HUES6 (cell line): ENCODE measurements at regions not wholly inside any gene's neighbourhood (a gene's known extent, or its start where the extent isn't known, plus 50 kb on each side); places are given as distances from the start of the nearest gene placed in this dataset.

Experiments used
- H3K27ac ChIP-seq: 2 replicates; pipeline ENCODE4 v1.7.0; 2013; ENCODE audit warnings: low read depth, mild to moderate bottlenecking, low read length, inconsistent platforms
- H3K27me3 ChIP-seq: 2 replicates; pipeline ENCODE4 v1.6.1; 2013; ENCODE audit warnings: low read length; ENCODE audit not compliant: control insufficient read depth, insufficient read depth
- H3K36me3 ChIP-seq: 2 replicates; pipeline ENCODE4 v1.6.1; 2013; ENCODE audit warnings: low read length; ENCODE audit not compliant: control insufficient read depth, insufficient read depth
- H3K4me1 ChIP-seq: 2 replicates; pipeline ENCODE4 v1.6.1; 2013; ENCODE audit warnings: low read length; ENCODE audit not compliant: control insufficient read depth, insufficient read depth
- H3K4me3 ChIP-seq: 2 replicates; pipeline ENCODE4 v1.5.1; 2013; ENCODE audit warnings: low read depth, low read length
- H3K9ac ChIP-seq: one replicate; pipeline ENCODE4 v1.6.1; 2013; ENCODE audit warnings: mild to moderate bottlenecking, low read length
- H3K9me3 ChIP-seq: 2 replicates; pipeline ENCODE4 v1.6.1; 2013; ENCODE audit warnings: low read depth, low read length; ENCODE audit not compliant: control insufficient read depth, insufficient read depth

DNA sequence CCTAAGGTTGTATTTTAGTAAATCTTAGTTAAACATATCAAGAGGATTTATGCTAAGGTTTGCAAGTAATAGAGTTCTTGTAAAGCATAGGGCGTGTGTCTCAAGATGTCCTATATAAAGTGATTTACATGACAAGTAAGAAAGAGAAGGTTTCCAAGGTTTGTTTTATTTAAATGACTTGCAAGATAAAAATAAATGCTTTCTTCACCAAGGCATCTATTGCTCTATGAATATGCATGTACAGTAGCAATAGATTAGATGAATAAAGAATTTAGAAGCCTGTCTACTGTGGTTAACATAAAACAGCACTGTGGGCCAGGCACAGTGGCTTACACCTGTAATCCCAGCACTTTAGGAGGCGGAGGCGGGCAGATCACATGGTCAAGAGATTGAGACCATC lies 466.4 kb upstream of the IL12A start:
- no peaks in the 10 kb centered on the region for H3K27me3 ChIP-seq
- H3K36me3 ChIP-seq = no peaks in the 10 kb centered on the region
- H3K9me3 ChIP-seq = no peaks in the 10 kb centered on the region
- no peak overlapping the region for H3K4me3 ChIP-seq
- no peak overlapping the region for H3K27ac ChIP-seq
- no peak overlapping the region for H3K9ac ChIP-seq
- no peaks in the 10 kb centered on the region for H3K4me1 ChIP-seq

DNA sequence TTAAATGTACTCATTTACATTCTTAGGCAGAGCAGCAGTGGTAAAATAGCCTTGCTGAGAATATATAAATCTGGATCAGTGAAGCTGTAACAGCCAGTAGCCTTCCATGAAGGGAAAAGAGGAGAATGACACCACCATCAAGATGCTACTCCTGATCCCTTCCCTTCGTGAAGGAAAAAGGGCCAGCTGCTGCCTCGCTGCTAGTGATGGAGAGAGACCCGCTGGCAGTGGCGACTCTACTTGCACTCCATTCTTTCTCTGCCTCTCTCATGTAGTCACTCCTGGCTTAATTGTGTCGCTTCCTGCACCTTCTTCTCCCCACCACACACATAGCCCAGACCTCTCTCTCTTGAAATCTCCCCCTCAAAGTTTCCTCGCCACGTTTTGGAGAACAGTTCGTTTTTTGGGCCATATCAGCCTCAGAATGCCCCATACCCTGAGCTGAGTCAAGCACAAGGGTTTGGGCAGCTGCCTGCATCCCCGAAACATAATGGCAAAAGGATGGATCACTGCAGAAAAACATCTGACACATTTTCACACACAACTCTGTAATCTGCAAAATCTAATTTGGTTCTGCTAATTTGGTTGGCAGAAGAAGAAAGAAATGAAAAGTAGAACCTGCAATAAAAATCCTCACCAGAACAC lies 460.3 kb upstream of the IL12A start:
- H3K36me3 ChIP-seq = no peaks in the 10 kb centered on the region
- H3K27ac ChIP-seq = no peak overlapping the region
- no peaks in the 10 kb centered on the region for H3K4me1 ChIP-seq
- H3K4me3 ChIP-seq = no peak overlapping the region
- no peak overlapping the region for H3K9ac ChIP-seq
- H3K27me3 ChIP-seq = no peaks in the 10 kb centered on the region
- no peaks in the 10 kb centered on the region for H3K9me3 ChIP-seq

DNA sequence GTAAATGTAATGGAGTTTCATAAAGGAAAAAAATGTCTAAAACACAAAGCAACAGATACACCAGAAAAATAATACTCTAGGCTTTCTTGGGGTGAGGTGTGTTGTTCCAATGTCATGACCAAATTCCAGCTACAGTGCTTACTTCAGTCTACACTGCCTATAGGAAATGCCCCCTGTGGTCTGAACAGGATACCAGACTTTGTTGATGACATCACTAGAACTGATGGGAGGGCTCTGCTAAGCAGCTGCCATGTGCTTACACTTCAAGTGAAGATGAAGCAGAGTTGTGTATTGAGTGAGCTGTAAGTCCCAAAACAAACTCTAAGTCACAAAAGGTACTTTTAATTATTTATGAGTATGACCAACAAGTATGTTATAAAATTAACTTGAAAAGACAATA lies 456.1 kb upstream of the IL12A start:
- Histone ChIP-seq H3K36me3 (no peaks in the 10 kb centered on the region), H3K9me3 (no peaks in the 10 kb centered on the region), H3K27ac (no peak overlapping the region), H3K27me3 (no peaks in the 10 kb centered on the region), H3K4me3 (no peak overlapping the region), H3K4me1 (no peaks in the 10 kb centered on the region), H3K9ac (no peak overlapping the region)

DNA sequence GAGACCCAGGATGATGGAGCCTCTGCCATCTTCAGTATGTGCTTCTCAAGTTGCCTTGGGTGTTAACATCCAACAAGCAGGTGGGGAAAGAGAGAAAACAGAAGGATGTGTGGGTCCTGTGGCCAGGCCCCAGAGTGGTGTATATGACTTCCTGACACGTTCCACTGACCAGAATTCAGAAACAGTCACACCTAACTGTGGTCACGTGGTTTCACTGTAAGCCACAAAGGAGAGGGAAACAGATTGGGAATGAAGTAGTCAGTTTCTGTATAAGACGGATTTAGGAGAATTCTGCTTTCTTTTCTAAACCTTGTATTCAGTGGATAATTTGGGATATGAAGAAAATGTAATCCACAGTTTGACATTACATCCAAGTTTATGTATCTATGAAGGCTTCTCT lies 454.1 kb upstream of the IL12A start:
- Histone ChIP-seq H3K9me3 (no peaks in the 10 kb centered on the region), H3K27ac (no peak overlapping the region), H3K27me3 (no peaks in the 10 kb centered on the region), H3K4me1 (no peaks in the 10 kb centered on the region), H3K36me3 (no peaks in the 10 kb centered on the region), H3K4me3 (no peak overlapping the region), H3K9ac (no peak overlapping the region)

DNA sequence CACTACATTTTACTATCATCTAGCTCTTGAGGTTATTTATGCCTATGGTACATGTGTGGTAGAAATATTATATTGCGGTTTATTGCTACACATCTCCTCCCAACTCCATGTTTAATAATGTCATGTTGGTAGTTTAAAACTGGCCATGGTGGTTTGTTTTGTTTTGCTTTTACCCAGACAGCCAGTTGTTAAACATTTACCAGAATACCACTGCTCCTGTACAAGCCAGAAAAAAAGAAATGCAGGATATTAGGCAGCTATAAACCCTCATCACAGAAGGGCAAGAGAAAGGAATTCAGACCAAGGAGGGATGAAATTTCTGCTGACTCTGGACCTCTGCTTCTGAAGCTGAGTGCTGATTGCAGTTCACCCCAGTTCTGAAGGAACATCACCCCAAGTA lies 451.8 kb upstream of the IL12A start:
- Histone ChIP-seq H3K36me3 (no peaks in the 10 kb centered on the region), H3K27me3 (no peaks in the 10 kb centered on the region), H3K9ac (no peak overlapping the region), H3K27ac (no peak overlapping the region), H3K9me3 (no peaks in the 10 kb centered on the region), H3K4me3 (no peak overlapping the region), H3K4me1 (no peaks in the 10 kb centered on the region)

DNA sequence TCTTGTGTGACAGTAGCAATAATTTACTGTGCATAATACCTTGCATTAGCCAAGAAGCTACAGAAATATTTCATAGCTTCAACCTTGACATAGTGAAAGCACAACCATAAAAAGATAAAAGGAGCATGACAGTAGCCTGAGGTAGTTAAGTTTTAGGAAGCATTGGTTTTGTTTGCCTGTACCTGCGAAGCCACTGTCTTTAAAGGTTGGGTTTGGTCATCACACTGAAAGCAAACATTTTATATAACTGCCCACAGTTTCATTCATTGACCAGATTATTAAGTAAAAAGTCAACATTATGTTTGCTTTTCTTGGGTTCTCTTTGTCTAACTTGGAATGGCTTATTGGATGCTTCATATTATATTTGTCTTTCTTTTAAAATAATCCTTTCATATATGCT lies 450.1 kb upstream of the IL12A start:
- H3K4me3 ChIP-seq = no peak overlapping the region
- H3K36me3 ChIP-seq = no peaks in the 10 kb centered on the region
- H3K27ac ChIP-seq = no peak overlapping the region
- no peaks in the 10 kb centered on the region for H3K27me3 ChIP-seq
- H3K4me1 ChIP-seq = no peaks in the 10 kb centered on the region
- H3K9me3 ChIP-seq = no peaks in the 10 kb centered on the region
- H3K9ac ChIP-seq = no peak overlapping the region

DNA sequence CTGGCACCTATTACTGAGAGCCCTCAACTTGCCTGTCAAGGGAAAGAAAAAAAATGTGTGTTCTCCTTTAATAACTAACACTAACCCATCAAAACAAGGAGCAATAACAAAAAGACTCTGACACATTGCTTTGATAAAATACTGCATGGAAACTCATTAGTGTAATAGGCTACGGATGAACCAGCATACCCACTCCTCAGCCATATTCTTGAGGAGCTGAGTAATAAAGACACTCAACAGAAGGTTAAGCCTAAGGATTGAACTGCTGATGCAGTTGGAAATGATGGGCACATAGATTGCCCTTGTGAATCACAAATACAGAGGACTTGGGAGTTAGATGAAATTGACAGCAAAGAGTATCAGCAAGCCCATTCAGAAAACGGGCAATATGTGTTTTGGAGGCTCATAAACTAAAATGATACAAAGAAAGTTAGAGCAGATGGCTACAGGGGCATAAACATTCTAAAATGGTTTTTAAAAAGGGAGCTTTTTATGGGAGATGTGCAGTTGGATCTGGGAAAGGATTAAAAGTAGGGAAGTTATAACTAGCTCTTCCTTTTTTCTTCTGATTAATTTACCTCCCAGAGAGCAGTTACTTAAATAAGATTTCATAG lies 447.6 kb upstream of the IL12A start:
- no peaks in the 10 kb centered on the region for H3K9me3 ChIP-seq
- no peak overlapping the region for H3K4me3 ChIP-seq
- H3K36me3 ChIP-seq = no peaks in the 10 kb centered on the region
- no peak overlapping the region for H3K27ac ChIP-seq
- H3K9ac ChIP-seq = no peak overlapping the region
- H3K4me1 ChIP-seq = no peaks in the 10 kb centered on the region
- H3K27me3 ChIP-seq = no peaks in the 10 kb centered on the region

DNA sequence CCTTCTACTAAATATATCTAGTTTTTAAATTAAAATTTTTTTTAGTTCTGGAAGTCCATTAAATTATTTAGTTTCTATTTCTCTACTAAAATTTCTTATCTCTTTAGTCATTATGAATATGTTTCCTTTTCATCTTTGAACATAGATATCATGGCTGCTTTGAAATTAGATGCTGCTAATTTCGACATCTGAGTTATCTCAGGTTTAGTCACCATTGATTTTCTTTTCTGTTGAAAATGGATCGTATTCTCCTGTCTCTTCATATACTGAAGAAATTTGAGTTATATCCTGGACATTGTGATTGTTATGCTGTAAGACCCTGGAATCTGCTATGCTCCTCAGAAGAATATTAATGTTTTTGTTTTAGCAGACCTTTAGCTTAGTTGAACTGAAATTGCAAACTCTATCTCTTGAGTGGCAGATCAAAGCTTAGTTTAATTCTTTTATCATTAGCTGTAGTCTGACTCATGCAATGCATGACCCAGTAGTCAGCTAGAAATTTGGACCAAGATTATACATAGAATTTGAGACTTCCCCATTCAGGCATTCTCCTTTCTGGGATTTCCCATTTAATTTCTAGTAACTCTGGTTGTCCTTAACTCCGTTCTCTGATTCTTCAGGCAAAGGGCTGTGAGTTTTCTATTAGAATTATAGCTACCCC lies 439.8 kb upstream of the IL12A start:
- no peaks in the 10 kb centered on the region for H3K27me3 ChIP-seq
- H3K4me3 ChIP-seq = no peak overlapping the region
- H3K27ac ChIP-seq = no peak overlapping the region
- no peak overlapping the region for H3K9ac ChIP-seq
- no peaks in the 10 kb centered on the region for H3K9me3 ChIP-seq
- H3K36me3 ChIP-seq = no peaks in the 10 kb centered on the region
- no peaks in the 10 kb centered on the region for H3K4me1 ChIP-seq

DNA sequence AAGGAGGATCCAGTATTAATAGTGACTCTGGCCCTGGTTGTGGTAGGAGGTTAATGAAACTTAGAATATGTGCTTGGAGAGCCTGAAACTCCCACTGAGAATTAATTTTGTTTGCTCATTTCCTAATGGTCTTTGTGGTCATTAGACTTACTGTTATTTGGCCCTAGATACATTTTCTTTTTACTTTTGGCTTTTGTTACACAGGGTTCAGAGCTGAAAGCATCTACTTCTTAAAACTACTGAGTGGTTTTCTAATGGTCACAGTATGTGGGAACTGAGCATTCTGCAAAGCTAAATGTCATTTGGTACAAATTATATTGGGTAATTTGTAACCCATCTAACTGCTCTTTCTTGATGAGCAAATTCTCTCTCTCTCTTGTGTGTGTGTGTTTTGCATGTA lies 433.4 kb upstream of the IL12A start:
- Histone ChIP-seq H3K27me3 (peaks cover 16% of the 10 kb centered on the region; the same call in 1 of the 2 replicates), H3K27ac (no peak overlapping the region), H3K4me3 (no peak overlapping the region), H3K4me1 (peaks cover 12% of the 10 kb centered on the region), H3K36me3 (no peaks in the 10 kb centered on the region), H3K9me3 (no peaks in the 10 kb centered on the region), H3K9ac (no peak overlapping the region)

DNA sequence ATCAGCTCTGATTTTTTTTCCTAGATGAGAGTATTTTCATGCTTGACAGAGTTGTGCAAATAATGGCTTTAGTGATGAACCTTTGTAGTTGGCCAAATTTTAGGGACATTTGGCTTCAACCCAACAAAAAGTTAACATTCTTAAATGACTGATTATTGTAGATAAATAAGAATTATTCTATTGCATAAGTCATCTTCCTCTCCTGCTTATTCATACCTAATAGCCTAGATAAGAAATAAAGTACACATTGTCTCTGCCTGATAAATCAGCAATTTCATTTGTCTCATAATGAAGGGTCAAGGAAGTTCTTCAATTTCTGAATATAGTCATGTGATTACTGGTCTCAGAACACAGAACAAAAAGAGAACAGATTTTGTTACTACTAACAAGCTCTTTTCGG lies 428.9 kb upstream of the IL12A start:
- no peak overlapping the region for H3K9ac ChIP-seq
- no peaks in the 10 kb centered on the region for H3K36me3 ChIP-seq
- H3K9me3 ChIP-seq = no peaks in the 10 kb centered on the region
- peaks cover 16% of the 10 kb centered on the region; the same call in 1 of the 2 replicates for H3K27me3 ChIP-seq
- peaks cover 36% of the 10 kb centered on the region for H3K4me1 ChIP-seq
- H3K4me3 ChIP-seq = no peak overlapping the region
- no peak overlapping the region for H3K27ac ChIP-seq

DNA sequence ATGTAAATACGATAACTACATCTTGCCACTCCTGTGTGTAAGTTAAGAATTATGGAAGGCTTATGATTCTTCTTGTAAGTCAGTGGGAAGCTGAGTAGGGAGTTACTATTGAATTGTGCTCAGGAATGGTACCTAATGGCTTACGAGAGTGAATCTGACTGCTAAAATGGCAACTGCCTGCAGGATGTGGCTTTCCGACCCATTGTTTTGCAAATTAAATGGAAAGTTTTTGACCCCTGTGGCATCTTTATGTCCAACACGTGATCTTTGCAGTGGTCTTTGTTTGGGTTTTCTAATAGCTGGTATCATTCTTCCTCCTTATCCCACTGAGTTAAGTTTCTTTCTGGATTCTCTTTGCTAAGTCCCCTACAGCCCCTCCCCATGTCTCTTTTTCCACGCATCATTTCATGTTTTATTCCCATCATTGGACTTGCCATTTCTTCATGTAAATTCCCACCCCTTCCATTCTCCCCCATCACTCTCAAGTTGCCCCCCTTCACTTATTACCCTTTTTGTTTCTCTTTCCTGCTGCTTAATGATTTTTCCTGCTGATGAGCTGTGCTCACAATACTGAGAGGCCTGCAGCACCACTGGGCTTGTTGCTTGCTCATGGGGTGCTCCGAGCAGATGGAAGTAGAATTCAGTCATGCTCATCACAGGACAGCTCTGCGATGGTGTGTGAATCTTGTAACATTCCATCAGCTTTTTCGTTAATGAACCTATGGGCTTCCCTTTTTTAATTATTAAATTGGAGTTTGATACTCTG lies 428.2 kb upstream of the IL12A start:
- Histone ChIP-seq H3K27ac (no peak overlapping the region), H3K4me1 (peaks cover 36% of the 10 kb centered on the region)

More for the DNA sequence above, 428.2 kb upstream of the IL12A start:
- H3K4me3 ChIP-seq = no peak overlapping the region
- peaks cover 16% of the 10 kb centered on the region; the same call in 1 of the 2 replicates for H3K27me3 ChIP-seq
- no peak overlapping the region for H3K9ac ChIP-seq
- no peaks in the 10 kb centered on the region for H3K9me3 ChIP-seq
- H3K36me3 ChIP-seq = no peaks in the 10 kb centered on the region
